RPMI8226 (cell line): ENCODE measurements at regions not wholly inside any gene's neighbourhood (a gene's known extent, or its start where the extent isn't known, plus 50 kb on each side); places are given as distances from the start of the nearest gene placed in this dataset.
"Not testable (repeated sequence)": the region's sequence is repeated elsewhere in the genome, so short reads cannot be mapped to it uniquely, and the experiment has no call there.

Experiments
- DNase-seq: peaks from one replicate; pipeline ENCODE4 v3.0.0-alpha.2; 2015

GRCh38 chr13:52929846-52930245 is 81.4 kb upstream of the PCDH8 start:
- no peak for DNase-seq

GRCh38 chr13:52926971-52927370 is 78.5 kb upstream of the PCDH8 start:
- no peak for DNase-seq

- DNase-seq, result no peak
Measured at GRCh38 chr13:52925775-52926285, 77.4 kb upstream of the PCDH8 start.

- no peak for DNase-seq
Measured at GRCh38 chr13:52925251-52925650, 76.8 kb upstream of the PCDH8 start.

GRCh38 chr13:52924289-52925148 is 76.1 kb upstream of the PCDH8 start:
- no peak for DNase-seq

GRCh38 chr13:52922961-52923360 is 74.5 kb upstream of the PCDH8 start:
- DNase-seq, result no peak

- peak; percentile 55 for DNase-seq
Measured at GRCh38 chr13:52921194-52921593, 72.8 kb upstream of the PCDH8 start.

- no peak for DNase-seq
Measured at GRCh38 chr13:52916486-52916990, 68.1 kb upstream of the PCDH8 start.

- DNase-seq, result no peak
Measured at GRCh38 chr13:52911340-52911739, 62.9 kb upstream of the PCDH8 start.

GRCh38 chr13:52910318-52910717 is 61.9 kb upstream of the PCDH8 start:
- DNase-seq, result not testable (repeated sequence)

- DNase-seq, result no peak
Measured at GRCh38 chr13:52906122-52906903, 57.9 kb upstream of the PCDH8 start.

- DNase-seq, result no peak
Measured at GRCh38 chr13:52905701-52906100, 57.3 kb upstream of the PCDH8 start.

- DNase-seq, result peak; percentile 21
Measured at GRCh38 chr13:52903320-52903719, 54.9 kb upstream of the PCDH8 start.

- DNase-seq, result no peak
Measured at GRCh38 chr13:52899206-52899605, 50.8 kb upstream of the PCDH8 start.
